HG03575 (cell line): ENCODE measurements at regions not wholly inside any gene's neighbourhood (a gene's known extent, or its start where the extent isn't known, plus 50 kb on each side); places are given as distances from the start of the nearest gene placed in this dataset.

ENCODE experiments used
- ATAC-seq: cut with Tn5 transposase; IDR thresholded peaks from one replicate; pipeline ENCODE4 v1.9.1; 2021; ENCODE audit not compliant: unreplicated experiment, insufficient number of reproducible peaks, low FRiP score; ENCODE audit errors: extremely low read depth

DNA sequence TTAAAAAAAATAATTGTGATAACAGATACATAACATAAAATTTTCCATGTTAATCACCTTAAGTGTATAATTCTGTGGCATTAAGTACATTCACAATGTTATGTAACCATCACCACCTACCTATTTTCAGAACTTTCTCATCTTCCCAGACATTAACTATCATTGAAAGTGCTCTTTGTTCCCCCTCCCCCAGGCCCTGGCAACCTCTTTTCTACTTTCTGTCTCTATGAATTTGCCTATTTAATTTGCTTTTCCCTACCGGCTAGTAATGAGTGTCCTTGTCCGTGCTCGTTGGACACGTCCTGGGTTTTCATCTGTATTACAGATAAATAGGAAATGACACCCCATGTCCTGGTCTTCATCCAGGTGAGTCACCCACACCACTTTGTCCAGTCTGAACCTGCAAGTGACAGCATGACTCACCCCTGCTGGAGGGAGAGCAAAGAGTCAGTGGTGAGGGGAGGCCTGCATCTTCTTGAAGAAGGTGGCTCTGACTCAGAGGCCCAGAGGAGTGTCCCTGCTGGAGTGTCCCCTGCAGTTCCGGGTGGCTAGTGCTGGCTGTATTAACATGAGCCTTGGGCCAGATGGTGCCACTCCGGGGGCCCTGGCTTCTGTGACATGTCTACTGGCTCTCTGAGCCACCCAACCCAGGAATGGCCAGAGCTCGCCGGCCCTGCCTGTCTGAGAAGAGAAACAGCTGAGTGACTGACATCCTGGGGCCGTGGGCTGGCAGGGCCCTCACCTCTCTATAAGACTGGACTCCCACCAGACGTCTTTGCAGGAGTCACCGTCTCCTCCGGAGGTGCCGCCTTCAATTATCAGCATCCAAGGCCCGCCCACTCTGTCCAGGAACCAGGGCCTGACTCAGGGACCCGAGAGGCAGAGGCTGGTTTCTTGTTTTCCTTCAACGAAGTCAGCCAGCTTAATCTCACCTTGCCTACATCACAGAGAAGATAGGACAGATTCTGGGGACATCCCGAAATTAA is 503.2 kb upstream of the MKI67 start:
- no peak for ATAC-seq

DNA sequence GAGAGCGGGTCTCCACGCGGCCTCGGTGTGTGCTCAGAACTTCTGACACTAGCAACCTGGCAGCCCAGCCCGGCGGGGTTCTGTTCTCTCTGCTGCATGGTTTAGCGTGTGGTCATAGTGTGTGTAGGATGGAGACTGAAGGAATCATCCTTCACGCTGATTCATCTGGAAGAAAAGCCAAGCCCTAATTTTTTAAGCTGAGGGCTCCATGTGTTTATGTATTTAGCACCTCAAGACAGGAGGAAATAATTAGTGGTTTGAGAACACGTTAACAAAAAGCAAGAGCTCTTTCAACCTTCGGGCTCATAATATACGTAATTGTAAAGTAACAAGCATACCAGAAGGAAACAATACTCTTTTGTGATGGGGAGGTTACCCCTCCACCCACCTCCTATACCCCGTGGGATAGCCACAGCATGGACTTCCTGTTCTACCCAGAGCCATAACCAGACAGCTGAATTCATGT is 504.6 kb upstream of the MKI67 start:
- no peak for ATAC-seq

DNA sequence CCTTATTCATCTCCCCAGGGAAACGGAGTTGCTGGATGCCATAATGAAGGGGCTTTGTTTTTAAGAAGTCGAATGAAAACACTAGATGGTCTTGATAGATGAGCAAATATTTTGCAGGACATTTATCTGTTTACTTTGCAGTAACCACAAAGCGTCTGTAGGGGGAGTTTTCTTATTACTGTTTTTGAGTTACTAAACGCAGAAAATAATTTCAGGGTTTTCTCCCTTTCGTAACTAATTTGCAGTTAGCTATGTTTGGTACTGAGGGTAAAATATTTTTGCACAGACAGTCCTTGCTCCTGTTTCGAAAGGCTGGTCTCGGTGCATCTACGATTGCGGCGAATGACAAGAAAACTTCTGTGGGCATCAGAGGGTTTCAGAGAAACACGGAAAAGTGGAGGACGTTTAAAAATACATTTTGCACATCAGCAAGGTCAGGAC is 505.6 kb upstream of the MKI67 start:
- ATAC-seq = no peak

DNA sequence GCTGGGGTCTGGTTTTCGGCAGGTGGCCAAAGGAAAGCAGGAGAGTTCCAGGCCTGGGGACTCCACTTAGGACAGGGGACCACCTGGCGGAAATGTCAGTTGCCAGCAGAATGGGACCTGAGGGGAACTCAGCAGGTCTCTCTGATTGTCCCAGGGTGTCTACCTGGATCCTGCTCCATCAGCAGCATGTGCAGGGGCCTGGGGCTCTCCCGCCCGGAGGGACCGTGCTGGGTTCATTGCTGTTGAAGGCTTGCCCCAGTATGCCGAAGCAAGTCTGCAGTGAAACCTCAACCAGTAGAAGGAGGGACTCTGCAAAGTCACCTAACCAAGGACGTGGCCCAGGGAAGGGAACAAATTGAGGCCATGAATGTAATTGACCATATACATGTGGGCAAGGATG is 506.5 kb upstream of the MKI67 start:
- ATAC-seq = no peak

DNA sequence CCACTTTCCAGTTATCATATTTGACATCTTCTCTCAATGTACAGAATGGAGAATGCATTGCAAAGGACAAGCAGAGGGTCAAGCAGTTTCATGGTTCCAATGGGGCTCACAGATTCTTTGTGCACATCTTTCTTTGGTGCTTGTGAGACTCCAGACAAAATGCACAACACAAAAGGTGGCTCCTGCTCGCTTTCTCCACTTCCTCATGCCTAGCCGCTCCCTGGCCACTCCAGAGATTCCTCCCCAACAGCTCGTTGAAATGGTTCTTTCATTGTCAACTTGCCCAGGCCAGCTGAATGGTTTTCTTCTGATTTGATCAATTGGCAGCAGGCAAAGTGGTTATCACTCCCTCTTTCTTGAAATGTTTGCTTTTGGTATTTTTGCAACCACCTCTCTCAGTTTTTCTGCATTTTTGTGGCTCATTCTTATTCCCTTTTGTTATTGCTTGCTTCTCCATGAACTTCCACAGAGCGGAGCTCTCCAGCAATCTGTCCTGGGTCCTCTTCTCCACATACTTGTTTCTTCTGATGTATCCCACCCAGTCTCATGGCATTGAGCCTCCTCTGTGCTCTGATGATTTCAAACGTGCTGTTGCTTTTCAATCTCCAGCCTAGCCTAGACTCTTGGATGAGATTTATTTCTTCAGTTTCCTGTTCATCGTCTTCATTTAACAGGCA is 507.8 kb upstream of the MKI67 start:
- no peak for ATAC-seq

DNA sequence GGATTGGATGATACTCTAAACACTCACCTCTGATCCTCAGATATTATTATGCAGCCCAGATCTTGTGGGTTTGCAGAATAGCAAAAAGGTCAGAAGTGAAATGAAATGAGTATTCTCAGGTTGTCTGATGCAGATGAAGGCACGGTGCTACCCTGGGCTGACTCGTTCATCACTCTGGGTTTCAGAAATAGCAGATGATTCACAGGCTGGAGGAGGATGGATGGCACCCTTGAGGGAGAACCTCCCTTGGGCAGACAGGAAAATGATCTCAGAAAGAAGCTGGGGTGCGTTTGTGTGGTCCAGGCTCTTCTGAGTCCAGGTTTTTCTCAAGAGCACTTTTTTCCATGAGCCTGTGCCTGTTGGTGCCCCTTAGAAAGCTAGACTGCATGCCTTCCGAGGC is 515.8 kb upstream of the MKI67 start:
- ATAC-seq = no peak

DNA sequence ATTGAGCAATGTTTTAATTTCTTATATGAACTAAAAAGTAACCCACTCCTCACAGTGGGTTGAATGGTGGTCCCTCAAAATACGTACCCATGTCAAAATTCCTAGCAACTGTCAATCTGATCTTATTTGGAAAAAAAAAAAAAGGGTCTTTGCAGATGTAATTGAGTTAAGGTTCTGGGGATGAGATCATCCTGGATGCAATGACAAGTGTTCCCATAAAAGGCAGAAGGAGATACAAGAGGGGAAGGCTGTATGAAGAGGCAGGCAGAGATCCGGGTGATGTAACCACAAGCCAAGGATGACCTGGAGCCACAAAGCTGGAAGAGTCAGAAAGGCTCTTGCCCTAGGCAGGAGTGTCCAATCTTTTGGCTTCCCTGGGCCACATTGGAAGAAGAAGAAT is 516.3 kb upstream of the MKI67 start:
- ATAC-seq = no peak

DNA sequence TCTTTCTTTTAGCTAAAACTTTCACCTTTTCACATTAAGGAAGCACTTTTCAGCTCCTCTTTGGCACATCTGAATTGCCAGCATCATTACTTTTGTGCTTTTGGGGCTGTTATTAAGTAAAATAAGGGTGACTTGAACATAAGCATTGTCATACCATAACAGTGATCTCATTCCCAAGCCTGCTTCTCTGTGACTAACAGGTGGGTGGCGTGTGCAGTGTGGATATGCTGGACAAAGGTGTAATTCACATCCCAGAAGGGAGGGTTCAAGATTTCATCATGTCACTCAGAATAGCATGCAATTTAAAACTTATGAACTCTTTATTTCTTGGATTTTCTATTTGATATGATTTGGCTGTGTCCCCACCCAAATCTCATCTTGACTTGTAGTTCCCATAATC is 517.4 kb upstream of the MKI67 start:
- no peak for ATAC-seq

DNA sequence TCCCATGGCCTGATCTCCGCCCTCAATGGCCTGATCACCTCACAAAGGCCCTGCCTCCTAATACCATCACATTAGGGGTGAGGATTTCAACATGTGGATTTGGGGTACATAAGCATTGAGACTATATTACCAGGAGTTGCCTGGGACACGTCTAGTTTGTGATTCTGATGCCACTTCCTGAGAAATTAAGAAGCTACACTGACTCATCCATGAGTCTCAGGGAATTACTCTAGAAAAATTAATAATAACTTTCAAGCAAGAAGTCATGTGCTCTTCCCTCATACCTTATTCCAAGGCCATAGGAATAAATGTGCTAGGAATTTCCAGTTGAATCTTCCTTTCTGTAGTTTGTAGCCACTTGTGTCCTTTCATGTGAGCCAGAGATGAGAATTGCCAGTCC is 519.3 kb upstream of the MKI67 start:
- no peak for ATAC-seq

GRCh38 chr10:128646956-128647355 is 520.7 kb upstream of the MKI67 start:
- no peak for ATAC-seq

- no peak for ATAC-seq
These were observed 531.3 kb upstream of the MKI67 start for GRCh38 chr10:128657548-128657947.

- ATAC-seq = no peak
These were observed 534.5 kb upstream of the MKI67 start for GRCh38 chr10:128660726-128661125.

DNA sequence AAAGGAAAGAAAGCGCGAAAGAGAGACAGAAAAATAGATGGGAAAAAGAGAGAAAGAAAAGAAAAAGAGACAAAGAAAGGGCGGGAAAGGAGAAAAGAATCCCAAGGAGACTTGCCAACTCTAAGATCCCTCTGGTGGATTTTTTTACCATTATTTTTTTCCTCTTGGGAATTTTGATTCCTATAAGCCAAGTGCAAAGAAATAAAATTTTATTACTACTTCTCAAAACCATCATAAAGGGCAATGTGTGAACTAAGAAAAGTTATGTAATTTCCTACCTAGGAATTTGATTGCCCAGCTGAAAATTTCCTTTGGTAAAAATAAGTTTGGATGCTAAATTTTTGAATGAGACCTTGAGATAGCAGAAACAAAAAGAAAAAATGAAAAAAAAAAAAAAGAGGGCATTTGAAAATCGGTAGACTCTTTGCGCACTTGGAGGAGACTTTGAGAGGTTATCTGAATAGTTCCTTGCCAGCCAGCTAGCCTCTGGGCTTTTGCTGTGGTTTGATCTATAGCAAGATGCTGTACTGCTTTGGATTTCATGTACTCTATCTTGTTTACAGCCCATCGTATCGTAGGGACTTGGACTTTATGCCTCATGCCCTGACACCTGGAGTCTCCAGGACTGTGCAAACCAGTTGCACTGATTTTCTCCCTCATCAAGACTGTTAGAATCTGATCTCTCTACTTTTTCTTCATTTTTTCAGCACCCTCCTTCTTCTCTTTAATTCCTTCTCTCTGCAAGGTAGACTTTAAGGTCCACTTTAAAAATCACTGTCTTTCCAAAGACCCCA is 535.4 kb upstream of the MKI67 start:
- ATAC-seq = no peak

DNA sequence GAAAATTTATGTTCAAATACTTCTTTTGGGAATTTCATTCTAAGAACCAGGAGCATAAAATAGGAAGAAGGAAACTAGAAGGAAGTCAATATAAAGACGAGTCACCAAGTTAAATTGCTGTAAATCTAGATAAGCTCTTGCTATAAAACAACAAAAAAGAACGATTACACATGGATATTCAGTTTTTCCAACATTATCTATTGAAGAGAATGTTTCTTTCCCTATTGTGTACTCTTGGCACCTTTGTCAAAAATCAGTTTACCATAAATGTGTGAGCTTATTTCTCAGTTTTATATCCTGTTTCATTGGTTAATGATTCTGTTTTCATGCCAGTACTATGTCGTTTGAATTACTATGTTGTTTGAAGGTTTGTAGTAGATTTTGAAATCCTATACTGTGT is 536.3 kb upstream of the MKI67 start:
- ATAC-seq = no peak

- ATAC-seq = no peak
These were observed 538.5 kb upstream of the MKI67 start for GRCh38 chr10:128664729-128665128.

DNA sequence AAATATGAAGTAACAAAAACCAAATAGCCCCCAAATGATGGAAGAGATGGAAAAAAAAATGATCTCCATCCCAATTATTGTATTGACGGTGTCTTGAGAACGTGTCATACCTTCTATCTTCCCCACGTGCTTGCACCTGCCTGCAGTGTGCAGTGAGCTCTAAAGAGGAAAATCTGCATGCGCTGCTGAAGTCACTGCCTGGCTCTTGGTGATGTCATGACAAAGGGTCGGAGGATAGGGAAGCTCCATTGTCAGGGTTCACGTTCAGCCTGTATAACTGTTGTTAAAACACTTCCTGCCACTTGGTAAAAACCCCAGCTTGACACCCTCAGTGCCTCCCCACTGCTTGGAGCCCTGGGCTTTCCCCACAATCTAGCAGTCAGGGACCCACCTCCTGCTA is 549.2 kb upstream of the MKI67 start:
- no peak for ATAC-seq

- ATAC-seq = no peak
These were observed 553.9 kb upstream of the MKI67 start for GRCh38 chr10:128680116-128680515.

GRCh38 chr10:128684215-128684614 is 558.0 kb upstream of the MKI67 start:
- ATAC-seq = no peak

DNA sequence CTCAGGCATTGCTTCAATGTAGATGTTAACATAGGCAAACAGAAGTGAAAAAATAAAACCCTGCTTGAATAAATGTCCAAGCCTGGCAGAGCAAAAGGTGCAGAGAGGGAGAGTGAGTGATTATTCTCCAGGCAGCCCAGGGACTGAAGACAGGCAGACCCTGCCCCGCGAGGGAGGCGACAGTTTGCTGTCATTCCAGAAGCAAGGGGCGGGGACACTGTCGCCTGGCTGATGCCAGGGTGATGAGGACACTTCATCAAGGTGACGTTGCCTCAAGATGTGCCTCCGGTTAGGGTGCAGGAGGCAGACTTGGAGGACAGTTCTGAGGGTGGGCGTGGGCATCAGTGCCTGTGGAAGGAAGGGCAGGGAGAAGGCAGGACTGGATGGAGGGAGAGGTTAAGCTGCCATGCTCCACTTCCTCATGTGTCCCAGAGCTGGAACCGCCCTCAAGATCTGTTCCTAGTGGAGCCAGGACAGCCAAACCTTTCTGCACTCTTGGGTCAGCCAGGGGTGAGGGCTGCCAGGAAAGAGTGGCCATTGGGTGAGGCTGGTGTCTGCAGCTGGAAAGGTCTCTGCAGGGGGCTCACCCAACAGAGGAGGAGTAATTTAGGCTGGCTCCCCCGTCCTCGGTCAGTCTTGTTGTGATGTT is 560.5 kb upstream of the MKI67 start:
- ATAC-seq = no peak
